ENCODE measurements at regions not wholly inside any gene's neighbourhood (a gene's known extent, or its start where the extent isn't known, plus 50 kb on each side); places are given as distances from the start of the nearest gene placed in this dataset.

DNA sequence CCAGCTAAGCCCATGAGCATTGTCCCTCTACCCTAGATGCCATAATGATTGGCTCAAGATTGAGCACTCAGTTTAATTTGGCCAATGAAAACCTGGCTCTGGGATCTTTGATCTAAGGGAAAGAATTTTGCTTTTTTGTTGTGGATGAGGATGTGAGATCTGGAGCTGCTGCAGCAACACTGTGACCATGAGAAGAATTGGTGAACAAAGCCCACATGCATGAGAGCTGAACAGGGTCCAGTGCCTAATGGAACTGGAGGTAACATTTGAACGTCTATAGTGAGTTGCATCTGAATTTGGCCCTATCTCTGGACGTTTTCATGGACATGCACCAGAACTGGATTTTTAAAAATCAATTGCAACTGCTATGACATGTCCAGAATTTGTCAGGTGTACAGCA, 338.6 kb downstream of the AACS start:
- no peak overlapping the region for H2AFZ ChIP-seq
- no peak for TF ChIP-seq STAT1 (IDR thresholded peaks at IDR 0.05; ENCODE audit: unreplicated experiment)
- no peak for TF ChIP-seq EZH2 (IDR thresholded peaks at IDR 0.05; ENCODE audit: low read depth, unreplicated experiment)
- TF ChIP-seq, protein P1, sequence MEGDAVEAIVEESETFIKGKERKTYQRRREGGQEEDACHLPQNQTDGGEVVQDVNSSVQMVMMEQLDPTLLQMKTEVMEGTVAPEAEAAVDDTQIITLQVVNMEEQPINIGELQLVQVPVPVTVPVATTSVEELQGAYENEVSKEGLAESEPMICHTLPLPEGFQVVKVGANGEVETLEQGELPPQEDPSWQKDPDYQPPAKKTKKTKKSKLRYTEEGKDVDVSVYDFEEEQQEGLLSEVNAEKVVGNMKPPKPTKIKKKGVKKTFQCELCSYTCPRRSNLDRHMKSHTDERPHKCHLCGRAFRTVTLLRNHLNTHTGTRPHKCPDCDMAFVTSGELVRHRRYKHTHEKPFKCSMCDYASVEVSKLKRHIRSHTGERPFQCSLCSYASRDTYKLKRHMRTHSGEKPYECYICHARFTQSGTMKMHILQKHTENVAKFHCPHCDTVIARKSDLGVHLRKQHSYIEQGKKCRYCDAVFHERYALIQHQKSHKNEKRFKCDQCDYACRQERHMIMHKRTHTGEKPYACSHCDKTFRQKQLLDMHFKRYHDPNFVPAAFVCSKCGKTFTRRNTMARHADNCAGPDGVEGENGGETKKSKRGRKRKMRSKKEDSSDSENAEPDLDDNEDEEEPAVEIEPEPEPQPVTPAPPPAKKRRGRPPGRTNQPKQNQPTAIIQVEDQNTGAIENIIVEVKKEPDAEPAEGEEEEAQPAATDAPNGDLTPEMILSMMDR (conservative IDR thresholded peaks at IDR 0.05; ENCODE audit: low read depth in 2 of 2): no peak
- no peak for TF ChIP-seq NANOG (IDR thresholded peaks at IDR 0.05; ENCODE audit: borderline replicate concordance)
- TF ChIP-seq REST (IDR thresholded peaks at IDR 0.05; ENCODE audit: unreplicated experiment): no peak
- TF ChIP-seq, protein P2, sequence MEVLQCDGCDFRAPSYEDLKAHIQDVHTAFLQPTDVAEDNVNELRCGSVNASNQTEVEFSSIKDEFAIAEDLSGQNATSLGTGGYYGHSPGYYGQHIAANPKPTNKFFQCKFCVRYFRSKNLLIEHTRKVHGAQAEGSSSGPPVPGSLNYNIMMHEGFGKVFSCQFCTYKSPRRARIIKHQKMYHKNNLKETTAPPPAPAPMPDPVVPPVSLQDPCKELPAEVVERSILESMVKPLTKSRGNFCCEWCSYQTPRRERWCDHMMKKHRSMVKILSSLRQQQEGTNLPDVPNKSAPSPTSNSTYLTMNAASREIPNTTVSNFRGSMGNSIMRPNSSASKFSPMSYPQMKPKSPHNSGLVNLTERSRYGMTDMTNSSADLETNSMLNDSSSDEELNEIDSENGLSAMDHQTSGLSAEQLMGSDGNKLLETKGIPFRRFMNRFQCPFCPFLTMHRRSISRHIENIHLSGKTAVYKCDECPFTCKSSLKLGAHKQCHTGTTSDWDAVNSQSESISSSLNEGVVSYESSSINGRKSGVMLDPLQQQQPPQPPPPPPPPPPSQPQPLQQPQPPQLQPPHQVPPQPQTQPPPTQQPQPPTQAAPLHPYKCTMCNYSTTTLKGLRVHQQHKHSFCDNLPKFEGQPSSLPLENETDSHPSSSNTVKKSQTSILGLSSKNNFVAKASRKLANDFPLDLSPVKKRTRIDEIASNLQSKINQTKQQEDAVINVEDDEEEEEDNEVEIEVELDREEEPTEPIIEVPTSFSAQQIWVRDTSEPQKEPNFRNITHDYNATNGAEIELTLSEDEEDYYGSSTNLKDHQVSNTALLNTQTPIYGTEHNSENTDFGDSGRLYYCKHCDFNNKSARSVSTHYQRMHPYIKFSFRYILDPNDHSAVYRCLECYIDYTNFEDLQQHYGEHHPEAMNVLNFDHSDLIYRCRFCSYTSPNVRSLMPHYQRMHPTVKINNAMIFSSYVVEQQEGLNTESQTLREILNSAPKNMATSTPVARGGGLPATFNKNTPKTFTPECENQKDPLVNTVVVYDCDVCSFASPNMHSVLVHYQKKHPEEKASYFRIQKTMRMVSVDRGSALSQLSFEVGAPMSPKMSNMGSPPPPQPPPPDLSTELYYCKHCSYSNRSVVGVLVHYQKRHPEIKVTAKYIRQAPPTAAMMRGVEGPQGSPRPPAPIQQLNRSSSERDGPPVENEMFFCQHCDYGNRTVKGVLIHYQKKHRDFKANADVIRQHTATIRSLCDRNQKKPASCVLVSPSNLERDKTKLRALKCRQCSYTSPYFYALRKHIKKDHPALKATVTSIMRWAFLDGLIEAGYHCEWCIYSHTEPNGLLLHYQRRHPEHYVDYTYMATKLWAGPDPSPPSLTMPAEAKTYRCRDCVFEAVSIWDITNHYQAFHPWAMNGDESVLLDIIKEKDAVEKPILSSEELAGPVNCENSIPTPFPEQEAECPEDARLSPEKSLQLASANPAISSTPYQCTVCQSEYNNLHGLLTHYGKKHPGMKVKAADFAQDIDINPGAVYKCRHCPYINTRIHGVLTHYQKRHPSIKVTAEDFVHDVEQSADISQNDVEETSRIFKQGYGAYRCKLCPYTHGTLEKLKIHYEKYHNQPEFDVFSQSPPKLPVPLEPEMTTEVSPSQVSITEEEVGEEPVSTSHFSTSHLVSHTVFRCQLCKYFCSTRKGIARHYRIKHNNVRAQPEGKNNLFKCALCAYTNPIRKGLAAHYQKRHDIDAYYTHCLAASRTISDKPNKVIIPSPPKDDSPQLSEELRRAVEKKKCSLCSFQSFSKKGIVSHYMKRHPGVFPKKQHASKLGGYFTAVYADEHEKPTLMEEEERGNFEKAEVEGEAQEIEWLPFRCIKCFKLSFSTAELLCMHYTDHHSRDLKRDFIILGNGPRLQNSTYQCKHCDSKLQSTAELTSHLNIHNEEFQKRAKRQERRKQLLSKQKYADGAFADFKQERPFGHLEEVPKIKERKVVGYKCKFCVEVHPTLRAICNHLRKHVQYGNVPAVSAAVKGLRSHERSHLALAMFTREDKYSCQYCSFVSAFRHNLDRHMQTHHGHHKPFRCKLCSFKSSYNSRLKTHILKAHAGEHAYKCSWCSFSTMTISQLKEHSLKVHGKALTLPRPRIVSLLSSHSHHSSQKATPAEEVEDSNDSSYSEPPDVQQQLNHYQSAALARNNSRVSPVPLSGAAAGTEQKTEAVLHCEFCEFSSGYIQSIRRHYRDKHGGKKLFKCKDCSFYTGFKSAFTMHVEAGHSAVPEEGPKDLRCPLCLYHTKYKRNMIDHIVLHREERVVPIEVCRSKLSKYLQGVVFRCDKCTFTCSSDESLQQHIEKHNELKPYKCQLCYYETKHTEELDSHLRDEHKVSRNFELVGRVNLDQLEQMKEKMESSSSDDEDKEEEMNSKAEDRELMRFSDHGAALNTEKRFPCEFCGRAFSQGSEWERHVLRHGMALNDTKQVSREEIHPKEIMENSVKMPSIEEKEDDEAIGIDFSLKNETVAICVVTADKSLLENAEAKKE (CRISPR knock-in tag; IDR thresholded peaks at IDR 0.05): no peak
- TF ChIP-seq POLR2AphosphoS5 (IDR thresholded peaks at IDR 0.05; ENCODE audit: low read depth): no peak
- TF ChIP-seq, protein P3, sequence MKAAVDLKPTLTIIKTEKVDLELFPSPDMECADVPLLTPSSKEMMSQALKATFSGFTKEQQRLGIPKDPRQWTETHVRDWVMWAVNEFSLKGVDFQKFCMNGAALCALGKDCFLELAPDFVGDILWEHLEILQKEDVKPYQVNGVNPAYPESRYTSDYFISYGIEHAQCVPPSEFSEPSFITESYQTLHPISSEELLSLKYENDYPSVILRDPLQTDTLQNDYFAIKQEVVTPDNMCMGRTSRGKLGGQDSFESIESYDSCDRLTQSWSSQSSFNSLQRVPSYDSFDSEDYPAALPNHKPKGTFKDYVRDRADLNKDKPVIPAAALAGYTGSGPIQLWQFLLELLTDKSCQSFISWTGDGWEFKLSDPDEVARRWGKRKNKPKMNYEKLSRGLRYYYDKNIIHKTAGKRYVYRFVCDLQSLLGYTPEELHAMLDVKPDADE (IDR thresholded peaks at IDR 0.05): no peak
- TF ChIP-seq CREB1 (CRISPR knock-in tag; IDR thresholded peaks at IDR 0.05; ENCODE audit: low read depth): no peak
- TF ChIP-seq ZNF114 (CRISPR knock-in tag; IDR thresholded peaks at IDR 0.05): no peak
- no peak for TF ChIP-seq ZNF331 (CRISPR knock-in tag; IDR thresholded peaks at IDR 0.05; ENCODE audit: low read depth)
- no peak for TF ChIP-seq JUNB (IDR thresholded peaks at IDR 0.05; ENCODE audit: unreplicated experiment)
- no peaks in the 10 kb centered on the region for H3K9me2 ChIP-seq (ENCODE audit: insufficient read depth)
- peaks cover 18% of the 10 kb centered on the region; the same call in 1 of the 2 replicates for H3K79me2 ChIP-seq (replicated peaks; ENCODE audit: insufficient read depth)
- no peaks in the 10 kb centered on the region; the same call in 1 of the 2 replicates for H4K20me1 ChIP-seq (replicated peaks; ENCODE audit: insufficient read depth)
- Mint-ChIP-seq H3K9me3 (peaks cover 5% of the 10 kb centered on the region; the same call in 2 of the 3 replicates), H3K27me3 (ENCODE audit: insufficient read depth, low read depth, poor library complexity) (peaks cover 2% of the 10 kb centered on the region), H3K27ac (peak overlapping the region; percentile 53), H3K36me3 (ENCODE audit: low read depth) (peaks cover 11% of the 10 kb centered on the region), H3K4me1 (peaks cover 37% of the 10 kb centered on the region), H3K4me3 (no peak overlapping the region)
- H3K4me2 ChIP-seq: no peak overlapping the region
- DNase-seq (ENCODE audit: low spot score) (no peak), ATAC-seq (no peak)
- H3K27ac ChIP-seq (ENCODE audit: low read depth): no peak overlapping the region
- no peaks in the 10 kb centered on the region for H3F3A ChIP-seq (replicated peaks; ENCODE audit: low read depth)
- 0 out of 2 replicates have a peak, but pooled peaks cover 6% of the 10 kb centered on the region for H3K4me1 ChIP-seq (ENCODE audit: insufficient read depth)
- H3K4me3 ChIP-seq: no peak overlapping the region
- H3K27me3 ChIP-seq (ENCODE audit: insufficient read depth): no peaks in the 10 kb centered on the region
- no peaks in the 10 kb centered on the region for H3K36me3 ChIP-seq (ENCODE audit: insufficient read depth)
